ENCODE measurements at regions not wholly inside any gene's neighbourhood (a gene's known extent, or its start where the extent isn't known, plus 50 kb on each side); places are given as distances from the start of the nearest gene placed in this dataset.

GRCh38 chr11:81007046-81007445, 1566.2 kb upstream of the TENM4 start:
- TF ChIP-seq, protein P1, sequence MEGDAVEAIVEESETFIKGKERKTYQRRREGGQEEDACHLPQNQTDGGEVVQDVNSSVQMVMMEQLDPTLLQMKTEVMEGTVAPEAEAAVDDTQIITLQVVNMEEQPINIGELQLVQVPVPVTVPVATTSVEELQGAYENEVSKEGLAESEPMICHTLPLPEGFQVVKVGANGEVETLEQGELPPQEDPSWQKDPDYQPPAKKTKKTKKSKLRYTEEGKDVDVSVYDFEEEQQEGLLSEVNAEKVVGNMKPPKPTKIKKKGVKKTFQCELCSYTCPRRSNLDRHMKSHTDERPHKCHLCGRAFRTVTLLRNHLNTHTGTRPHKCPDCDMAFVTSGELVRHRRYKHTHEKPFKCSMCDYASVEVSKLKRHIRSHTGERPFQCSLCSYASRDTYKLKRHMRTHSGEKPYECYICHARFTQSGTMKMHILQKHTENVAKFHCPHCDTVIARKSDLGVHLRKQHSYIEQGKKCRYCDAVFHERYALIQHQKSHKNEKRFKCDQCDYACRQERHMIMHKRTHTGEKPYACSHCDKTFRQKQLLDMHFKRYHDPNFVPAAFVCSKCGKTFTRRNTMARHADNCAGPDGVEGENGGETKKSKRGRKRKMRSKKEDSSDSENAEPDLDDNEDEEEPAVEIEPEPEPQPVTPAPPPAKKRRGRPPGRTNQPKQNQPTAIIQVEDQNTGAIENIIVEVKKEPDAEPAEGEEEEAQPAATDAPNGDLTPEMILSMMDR (IDR thresholded peaks at IDR 0.05): peak; percentile 39
- no peak for TF ChIP-seq EZH2 (IDR thresholded peaks at IDR 0.05)

Measured in neural progenitor cell (in vitro differentiated cells).